ENCODE measurements at regions not wholly inside any gene's neighbourhood (a gene's known extent, or its start where the extent isn't known, plus 50 kb on each side); places are given as distances from the start of the nearest gene placed in this dataset.

DNA sequence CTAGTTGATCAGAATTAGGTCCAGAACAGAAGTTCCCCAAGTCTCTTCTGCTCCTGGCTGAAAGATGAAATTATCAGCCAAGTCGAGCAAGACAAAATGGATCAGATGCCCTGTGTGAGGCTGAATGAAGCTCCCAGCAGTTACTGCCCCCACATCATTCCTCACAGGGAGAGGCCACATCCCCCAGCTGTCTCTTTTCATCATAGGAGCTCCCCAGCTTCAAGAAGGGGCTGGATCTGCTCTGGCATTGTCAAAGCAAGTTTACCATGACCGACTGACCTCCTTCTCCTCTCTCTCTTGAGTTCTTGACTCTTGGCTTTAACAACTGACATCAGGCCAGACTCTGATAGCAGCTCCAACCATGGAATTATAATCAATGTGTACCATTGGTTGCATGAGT is 133.3 kb upstream of the RAD23B start:
- H3K4me3 ChIP-seq, result no peak overlapping the region
- no peaks in the 10 kb centered on the region for H3K36me3 ChIP-seq (ENCODE audit: insufficient read depth in 1 of 2, low read depth in 1 of 2)
- no peaks in the 10 kb centered on the region for H3K4me1 ChIP-seq
- TF ChIP-seq, protein P1, sequence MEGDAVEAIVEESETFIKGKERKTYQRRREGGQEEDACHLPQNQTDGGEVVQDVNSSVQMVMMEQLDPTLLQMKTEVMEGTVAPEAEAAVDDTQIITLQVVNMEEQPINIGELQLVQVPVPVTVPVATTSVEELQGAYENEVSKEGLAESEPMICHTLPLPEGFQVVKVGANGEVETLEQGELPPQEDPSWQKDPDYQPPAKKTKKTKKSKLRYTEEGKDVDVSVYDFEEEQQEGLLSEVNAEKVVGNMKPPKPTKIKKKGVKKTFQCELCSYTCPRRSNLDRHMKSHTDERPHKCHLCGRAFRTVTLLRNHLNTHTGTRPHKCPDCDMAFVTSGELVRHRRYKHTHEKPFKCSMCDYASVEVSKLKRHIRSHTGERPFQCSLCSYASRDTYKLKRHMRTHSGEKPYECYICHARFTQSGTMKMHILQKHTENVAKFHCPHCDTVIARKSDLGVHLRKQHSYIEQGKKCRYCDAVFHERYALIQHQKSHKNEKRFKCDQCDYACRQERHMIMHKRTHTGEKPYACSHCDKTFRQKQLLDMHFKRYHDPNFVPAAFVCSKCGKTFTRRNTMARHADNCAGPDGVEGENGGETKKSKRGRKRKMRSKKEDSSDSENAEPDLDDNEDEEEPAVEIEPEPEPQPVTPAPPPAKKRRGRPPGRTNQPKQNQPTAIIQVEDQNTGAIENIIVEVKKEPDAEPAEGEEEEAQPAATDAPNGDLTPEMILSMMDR (IDR thresholded peaks at IDR 0.05), result no peak
- intact Hi-C loops (cut with DNase I), result loop anchor here in 1 of 2 donors (10.0 kb wide), 1 partner anchor 285 kb away; the partner anchor contains the start of gene ZNF462
- no peaks in the 10 kb centered on the region for H3K27me3 ChIP-seq (ENCODE audit: insufficient read depth in 3 of 3, low read length in 2 of 3)
- DNase-seq, result no peak
- H3K9me3 ChIP-seq, result no peaks in the 10 kb centered on the region
- H3K27ac ChIP-seq, result no peak overlapping the region
- no peak for ATAC-seq
- WGBS, 3 donors, result 33 to 58% (median 38%) methylated on average over 2 of the region's 2 CpGs

DNA sequence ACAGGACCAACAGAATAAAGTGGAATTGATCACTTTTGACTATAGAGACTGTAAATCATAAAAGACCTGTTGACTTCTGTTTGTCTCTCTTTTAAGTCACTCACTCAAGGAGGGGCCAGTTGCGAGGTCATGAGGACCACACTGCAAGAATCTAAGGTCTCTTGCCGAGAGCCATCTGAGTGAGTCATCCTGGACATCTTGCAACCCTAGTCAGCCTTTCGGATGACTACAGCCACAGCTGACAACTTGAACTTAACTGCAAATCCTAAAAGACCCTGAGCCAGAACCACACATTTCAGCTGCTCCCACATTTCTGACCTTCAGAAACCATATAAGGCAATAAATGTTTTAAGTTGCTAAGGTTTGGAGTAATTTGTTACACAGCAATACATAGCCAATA is 129.7 kb upstream of the RAD23B start:
- DNase-seq (no peak), ATAC-seq (peak in 1 of 4 donors; percentile 36)
- H3K36me3 ChIP-seq (ENCODE audit: insufficient read depth in 1 of 2, low read depth in 1 of 2), result no peaks in the 10 kb centered on the region
- intact Hi-C loops (cut with DNase I), result no loop called here
- no peak overlapping the region for H3K27ac ChIP-seq
- no peaks in the 10 kb centered on the region for H3K9me3 ChIP-seq
- TF ChIP-seq, protein P1 (IDR thresholded peaks at IDR 0.05), result no peak
- H3K4me1 ChIP-seq, result no peaks in the 10 kb centered on the region
- H3K27me3 ChIP-seq (ENCODE audit: insufficient read depth in 3 of 3, low read length in 2 of 3), result no peaks in the 10 kb centered on the region
- H3K4me3 ChIP-seq, result no peak overlapping the region
- WGBS, 3 donors, result 31 to 71% (median 51%) methylated on average over 3 of the region's 3 CpGs

DNA sequence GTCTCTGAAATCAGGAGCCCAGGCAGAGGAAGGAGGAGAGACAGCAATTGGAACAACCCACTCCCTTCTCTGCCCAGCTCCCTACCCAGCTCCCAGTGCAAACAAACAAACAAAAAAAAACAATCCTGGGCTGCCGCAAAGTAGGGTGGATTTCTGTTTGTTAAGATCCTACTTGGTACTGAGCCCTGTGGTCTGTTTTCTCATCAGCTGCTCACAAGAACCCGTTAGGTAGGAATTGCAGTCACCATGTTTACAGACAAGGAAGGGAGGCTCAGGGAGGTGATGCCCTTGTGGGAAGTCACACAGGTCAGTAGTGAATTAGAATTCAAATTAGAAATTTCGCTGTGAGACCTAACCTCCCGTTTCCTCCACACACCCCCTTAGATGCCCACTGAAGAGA is 128.8 kb upstream of the RAD23B start:
- no peak for DNase-seq
- Histone ChIP-seq H3K36me3 (ENCODE audit: insufficient read depth in 1 of 2, low read depth in 1 of 2) (no peaks in the 10 kb centered on the region), H3K4me1 (no peaks in the 10 kb centered on the region), H3K27me3 (ENCODE audit: insufficient read depth in 3 of 3, low read length in 2 of 3) (no peaks in the 10 kb centered on the region), H3K4me3 (no peak overlapping the region), H3K27ac (no peak overlapping the region), H3K9me3 (no peaks in the 10 kb centered on the region)
- TF ChIP-seq, protein P1 (IDR thresholded peaks at IDR 0.05), result no peak
- WGBS, 3 donors, result 67 to 73% (median 69%) methylated on average over 4 of the region's 4 CpGs
- ATAC-seq, result no peak
- intact Hi-C loops (cut with DNase I), result no loop called here

DNA sequence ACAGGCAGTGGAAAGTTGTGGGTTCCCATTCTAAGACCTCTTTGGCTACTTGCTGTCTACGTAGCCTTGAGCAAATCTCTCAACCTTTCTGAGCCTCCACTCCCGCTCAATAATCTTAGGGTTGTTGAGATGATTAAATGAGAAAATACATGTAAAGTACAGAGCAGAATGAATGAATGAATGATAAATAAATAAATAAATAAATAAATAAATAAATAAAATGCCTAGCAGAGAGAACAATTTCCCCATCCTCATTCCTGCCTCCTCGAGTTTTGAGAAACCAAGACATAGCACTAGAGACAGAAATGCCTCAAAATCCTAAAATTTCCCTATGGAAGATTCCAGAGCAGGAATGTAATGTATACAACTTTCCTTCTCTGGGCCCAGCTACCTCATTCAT is 128.3 kb upstream of the RAD23B start:
- intact Hi-C loops (cut with DNase I), result no loop called here
- Histone ChIP-seq H3K4me3 (no peak overlapping the region), H3K9me3 (no peaks in the 10 kb centered on the region), H3K4me1 (no peaks in the 10 kb centered on the region), H3K27me3 (ENCODE audit: insufficient read depth in 3 of 3, low read length in 2 of 3) (no peaks in the 10 kb centered on the region), H3K27ac (no peak overlapping the region), H3K36me3 (ENCODE audit: insufficient read depth in 1 of 2, low read depth in 1 of 2) (no peaks in the 10 kb centered on the region)
- 97 to 99% (median 98%) methylated on average over 3 of the region's 3 CpGs for WGBS, 3 donors
- TF ChIP-seq, protein P1 (IDR thresholded peaks at IDR 0.05), result no peak
- DNase-seq, result no peak
- no peak for ATAC-seq

DNA sequence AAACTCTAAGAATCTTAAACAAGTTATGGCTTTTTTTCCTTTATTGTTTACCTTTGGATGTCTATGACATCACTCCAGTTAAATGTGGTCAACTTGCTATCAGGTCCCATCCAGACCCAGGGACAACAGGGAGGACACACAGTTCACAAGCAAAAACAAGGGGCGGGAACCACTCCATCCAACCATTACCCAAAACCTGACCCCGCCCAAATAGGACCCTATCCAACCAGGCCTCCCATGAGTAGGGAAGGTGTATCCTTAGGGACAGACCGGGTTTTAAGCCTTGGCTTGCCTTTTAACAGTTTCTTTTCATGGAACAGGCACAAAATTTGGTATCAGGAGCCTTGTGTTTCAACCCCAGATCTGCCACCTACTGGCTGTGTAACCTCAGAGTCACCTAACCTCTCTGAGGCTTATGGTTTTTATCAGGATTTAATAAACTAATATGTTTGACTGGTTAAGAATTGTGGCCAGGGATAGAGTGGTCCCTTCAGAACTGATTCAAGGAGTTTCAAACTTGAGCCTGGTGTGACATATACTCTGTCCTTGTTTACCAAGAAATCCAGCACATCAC is 127.7 kb upstream of the RAD23B start:
- Histone ChIP-seq H3K27me3 (ENCODE audit: insufficient read depth in 3 of 3, low read length in 2 of 3) (no peaks in the 10 kb centered on the region), H3K4me1 (no peaks in the 10 kb centered on the region), H3K9me3 (no peaks in the 10 kb centered on the region), H3K36me3 (ENCODE audit: insufficient read depth in 1 of 2, low read depth in 1 of 2) (no peaks in the 10 kb centered on the region), H3K4me3 (no peak overlapping the region), H3K27ac (no peak overlapping the region)
- ATAC-seq (no peak), DNase-seq (no peak)
- 75 to 81% (median 79%) methylated on average over 3 of the region's 3 CpGs for WGBS, 3 donors
- TF ChIP-seq, protein P1 (IDR thresholded peaks at IDR 0.05), result no peak
- intact Hi-C loops (cut with DNase I), result no loop called here
